ENCODE measurements at regions not wholly inside any gene's neighbourhood (a gene's known extent, or its start where the extent isn't known, plus 50 kb on each side); places are given as distances from the start of the nearest gene placed in this dataset.
"Not testable (repeated sequence)": the region's sequence is repeated elsewhere in the genome, so short reads cannot be mapped to it uniquely, and the experiment has no call there.

DNA sequence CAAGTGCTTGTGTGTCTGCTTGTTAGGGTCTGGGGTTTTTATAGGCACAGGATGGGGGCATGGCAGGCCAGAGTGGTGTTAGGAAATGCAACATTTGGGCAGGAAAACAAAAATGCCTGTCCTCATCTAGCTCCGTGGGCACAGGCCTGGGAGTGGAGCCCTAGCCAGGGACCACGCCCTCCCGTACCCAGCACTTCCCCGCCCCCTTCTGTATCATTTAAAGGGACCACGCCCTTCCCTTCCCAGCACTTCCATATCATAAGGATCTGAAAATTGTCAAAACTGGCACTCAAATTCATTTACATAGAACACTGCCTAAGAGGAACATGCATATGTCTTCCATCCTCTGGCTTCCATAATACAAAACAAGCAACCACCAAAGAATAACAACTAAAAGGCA, 185.8 kb downstream of the B3GLCT start:
- Histone ChIP-seq H3K4me3 (no peak overlapping the region), H3K36me3 (no peaks in the 10 kb centered on the region), H3K27me3 (no peaks in the 10 kb centered on the region), H3K4me1 (no peaks in the 10 kb centered on the region), H3K27ac (no peak overlapping the region), H3K9ac (ENCODE audit: low read depth in 2 of 2, low read length in 2 of 2) (no peak overlapping the region), H3K9me3 (no peaks in the 10 kb centered on the region)
- intact Hi-C loops (cut with DNase I), result no loop called here
- DNase-seq, result peak; percentile 37
- TF ChIP-seq, protein P1, sequence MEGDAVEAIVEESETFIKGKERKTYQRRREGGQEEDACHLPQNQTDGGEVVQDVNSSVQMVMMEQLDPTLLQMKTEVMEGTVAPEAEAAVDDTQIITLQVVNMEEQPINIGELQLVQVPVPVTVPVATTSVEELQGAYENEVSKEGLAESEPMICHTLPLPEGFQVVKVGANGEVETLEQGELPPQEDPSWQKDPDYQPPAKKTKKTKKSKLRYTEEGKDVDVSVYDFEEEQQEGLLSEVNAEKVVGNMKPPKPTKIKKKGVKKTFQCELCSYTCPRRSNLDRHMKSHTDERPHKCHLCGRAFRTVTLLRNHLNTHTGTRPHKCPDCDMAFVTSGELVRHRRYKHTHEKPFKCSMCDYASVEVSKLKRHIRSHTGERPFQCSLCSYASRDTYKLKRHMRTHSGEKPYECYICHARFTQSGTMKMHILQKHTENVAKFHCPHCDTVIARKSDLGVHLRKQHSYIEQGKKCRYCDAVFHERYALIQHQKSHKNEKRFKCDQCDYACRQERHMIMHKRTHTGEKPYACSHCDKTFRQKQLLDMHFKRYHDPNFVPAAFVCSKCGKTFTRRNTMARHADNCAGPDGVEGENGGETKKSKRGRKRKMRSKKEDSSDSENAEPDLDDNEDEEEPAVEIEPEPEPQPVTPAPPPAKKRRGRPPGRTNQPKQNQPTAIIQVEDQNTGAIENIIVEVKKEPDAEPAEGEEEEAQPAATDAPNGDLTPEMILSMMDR (IDR thresholded peaks at IDR 0.05), result no peak

- no peak for DNase-seq
- H3K36me3 ChIP-seq, result no peaks in the 10 kb centered on the region
Observed at GRCh38 chr13:31394506-31394905, 194.7 kb downstream of the B3GLCT start.

DNA sequence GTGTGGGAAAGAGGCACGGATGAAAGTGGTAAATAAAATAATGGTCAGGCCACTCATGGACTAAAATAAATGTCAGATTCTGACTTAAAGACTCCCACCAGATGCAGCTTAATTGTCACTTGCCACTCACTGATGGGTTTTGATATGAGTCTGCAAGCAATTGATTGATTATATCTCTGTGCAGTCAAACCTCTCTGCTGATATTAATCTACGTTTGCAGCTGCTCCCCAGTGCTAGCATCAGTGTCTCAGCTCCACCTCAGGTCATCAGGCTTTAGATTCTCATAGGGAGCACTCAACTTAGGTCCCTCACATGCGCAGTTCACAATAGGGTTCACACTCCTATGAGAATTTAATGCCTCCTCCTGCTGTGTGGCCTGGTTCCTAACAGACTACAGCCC, 195.3 kb downstream of the B3GLCT start:
- TF ChIP-seq, protein P1 (IDR thresholded peaks at IDR 0.05), result no peak
- Histone ChIP-seq H3K9ac (ENCODE audit: low read depth in 2 of 2, low read length in 2 of 2) (no peak overlapping the region), H3K27ac (no peak overlapping the region), H3K9me3 (no peaks in the 10 kb centered on the region), H3K36me3 (no peaks in the 10 kb centered on the region), H3K27me3 (no peaks in the 10 kb centered on the region), H3K4me3 (no peak overlapping the region), H3K4me1 (no peaks in the 10 kb centered on the region)
- intact Hi-C loops (cut with DNase I), result no loop called here
- DNase-seq, result no peak

More at GRCh38 chr13:31394506-31394905, 194.7 kb downstream of the B3GLCT start:
- Histone ChIP-seq H3K27me3 (no peaks in the 10 kb centered on the region), H3K4me3 (no peak overlapping the region), H3K4me1 (no peaks in the 10 kb centered on the region), H3K27ac (no peak overlapping the region), H3K9me3 (no peaks in the 10 kb centered on the region), H3K9ac (ENCODE audit: low read depth in 2 of 2, low read length in 2 of 2) (no peak overlapping the region)
- intact Hi-C loops (cut with DNase I), result no loop called here
- TF ChIP-seq, protein P1 (IDR thresholded peaks at IDR 0.05), result no peak

DNA sequence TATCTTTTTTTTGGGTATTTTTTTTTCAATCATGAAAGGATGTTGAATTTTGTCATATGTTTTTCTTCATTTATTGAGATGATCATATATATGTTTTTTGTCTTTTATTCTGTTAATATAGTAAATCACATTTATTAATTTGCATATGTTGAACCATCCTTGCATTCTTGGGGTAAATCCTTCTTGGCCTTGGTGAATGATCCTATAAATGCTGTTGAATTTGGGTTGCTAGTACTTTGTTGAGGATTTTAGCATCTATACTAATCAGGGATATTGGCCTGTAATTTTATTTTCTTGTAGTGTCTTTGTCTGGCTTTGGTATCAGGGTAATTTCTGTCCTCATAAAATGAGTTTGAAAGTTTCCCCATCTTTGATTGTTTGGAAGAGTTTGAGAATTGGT, 199.9 kb downstream of the B3GLCT start:
- no peak for DNase-seq
- no peak overlapping the region for H3K4me3 ChIP-seq
- intact Hi-C loops (cut with DNase I), result no loop called here
- no peaks in the 10 kb centered on the region for H3K27me3 ChIP-seq
- H3K36me3 ChIP-seq, result no peaks in the 10 kb centered on the region
- no peaks in the 10 kb centered on the region for H3K4me1 ChIP-seq
- no peak overlapping the region for H3K27ac ChIP-seq
- no peaks in the 10 kb centered on the region for H3K9me3 ChIP-seq
- no peak overlapping the region for H3K9ac ChIP-seq (ENCODE audit: low read depth in 2 of 2, low read length in 2 of 2)
- TF ChIP-seq, protein P1 (IDR thresholded peaks at IDR 0.05), result no peak

GRCh38 chr13:31403711-31404110, 203.9 kb downstream of the B3GLCT start:
- H3K9me3 ChIP-seq; intact Hi-C loops (cut with DNase I); H3K4me3 ChIP-seq; H3K27me3 ChIP-seq; H3K9ac ChIP-seq (ENCODE audit: low read depth in 2 of 2, low read length in 2 of 2); H3K4me1 ChIP-seq; H3K36me3 ChIP-seq; H3K27ac ChIP-seq; DNase-seq: not testable (repeated sequence)

- DNase-seq, result no peak
- TF ChIP-seq, protein P1 (IDR thresholded peaks at IDR 0.05), result no peak
- intact Hi-C loops (cut with DNase I), result no loop called here
Observed at GRCh38 chr13:31408927-31409326, 209.2 kb downstream of the B3GLCT start.

More at GRCh38 chr13:31408927-31409326, 209.2 kb downstream of the B3GLCT start:
- Histone ChIP-seq H3K36me3 (no peaks in the 10 kb centered on the region), H3K9ac (ENCODE audit: low read depth in 2 of 2, low read length in 2 of 2) (no peak overlapping the region), H3K27me3 (no peaks in the 10 kb centered on the region), H3K4me1 (no peaks in the 10 kb centered on the region), H3K4me3 (no peak overlapping the region), H3K9me3 (no peaks in the 10 kb centered on the region), H3K27ac (no peak overlapping the region)

Data from colonic mucosa (tissue), 4 donors.